Epidermal melanocyte (primary cell): ENCODE measurements at regions not wholly inside any gene's neighbourhood (a gene's known extent, or its start where the extent isn't known, plus 50 kb on each side); places are given as distances from the start of the nearest gene placed in this dataset.
A peak's percentile ranks its signal among the peaks of the same experiment; 100 is the strongest.

Source experiments
- DNase-seq: peaks from one replicate; pipeline ENCODE4 v3.0.0; 2011; ENCODE audit warnings: low spot score; ENCODE audit not compliant: insufficient read length

- no peak for DNase-seq
Measured at GRCh38 chr9:134214386-134214765, 50.0 kb upstream of the RNU6ATAC start.

GRCh38 chr9:134214766-134215419 lies 50.5 kb upstream of the RNU6ATAC start:
- DNase-seq = no peak

GRCh38 chr9:134215420-134215698 lies 51.0 kb upstream of the RNU6ATAC start:
- DNase-seq = no peak

- DNase-seq = no peak
Measured at GRCh38 chr9:134215699-134216448, 51.5 kb upstream of the RNU6ATAC start.

GRCh38 chr9:134216449-134216951 lies 52.1 kb upstream of the RNU6ATAC start:
- DNase-seq = no peak

- DNase-seq = no peak
Measured at GRCh38 chr9:134216961-134217360, 52.6 kb upstream of the RNU6ATAC start.

GRCh38 chr9:134217431-134218210 lies 53.3 kb upstream of the RNU6ATAC start:
- DNase-seq = no peak

GRCh38 chr9:134218230-134218629 lies 53.9 kb upstream of the RNU6ATAC start:
- DNase-seq = no peak

- DNase-seq = no peak
Measured at GRCh38 chr9:134219646-134220060, 55.3 kb upstream of the RNU6ATAC start.

GRCh38 chr9:134220311-134220710 lies 55.9 kb upstream of the RNU6ATAC start:
- no peak for DNase-seq

GRCh38 chr9:134221273-134222017 lies 57.1 kb upstream of the RNU6ATAC start:
- DNase-seq = no peak

GRCh38 chr9:134222018-134222573 lies 57.7 kb upstream of the RNU6ATAC start:
- no peak for DNase-seq

- DNase-seq = no peak
Measured at GRCh38 chr9:134223091-134223490, 58.7 kb upstream of the RNU6ATAC start.

- DNase-seq = no peak
Measured at GRCh38 chr9:134223591-134224122, 59.3 kb upstream of the RNU6ATAC start.

- DNase-seq = no peak
Measured at GRCh38 chr9:134224127-134224526, 59.8 kb upstream of the RNU6ATAC start.

GRCh38 chr9:134224567-134225093 lies 60.3 kb upstream of the RNU6ATAC start:
- no peak for DNase-seq

GRCh38 chr9:134225186-134225585 lies 60.8 kb upstream of the RNU6ATAC start:
- no peak for DNase-seq

GRCh38 chr9:134225816-134226215 lies 61.5 kb upstream of the RNU6ATAC start:
- no peak for DNase-seq

- peak; percentile 75 for DNase-seq
Measured at GRCh38 chr9:134226221-134226930, 62.0 kb upstream of the RNU6ATAC start.
